GM12873 (cell line): ENCODE measurements at regions not wholly inside any gene's neighbourhood (a gene's known extent, or its start where the extent isn't known, plus 50 kb on each side); places are given as distances from the start of the nearest gene placed in this dataset.

Source experiments
- TF ChIP-seq, protein P1 (sequence below): IDR thresholded peaks from 2 replicates; pipeline ENCODE4 v1.5.1; 2012; ENCODE audit warnings: low read depth, mild to moderate bottlenecking, moderate library complexity, low read length, control low read depth; ENCODE audit not compliant: insufficient read depth; ENCODE audit errors: missing control alignments

DNA sequence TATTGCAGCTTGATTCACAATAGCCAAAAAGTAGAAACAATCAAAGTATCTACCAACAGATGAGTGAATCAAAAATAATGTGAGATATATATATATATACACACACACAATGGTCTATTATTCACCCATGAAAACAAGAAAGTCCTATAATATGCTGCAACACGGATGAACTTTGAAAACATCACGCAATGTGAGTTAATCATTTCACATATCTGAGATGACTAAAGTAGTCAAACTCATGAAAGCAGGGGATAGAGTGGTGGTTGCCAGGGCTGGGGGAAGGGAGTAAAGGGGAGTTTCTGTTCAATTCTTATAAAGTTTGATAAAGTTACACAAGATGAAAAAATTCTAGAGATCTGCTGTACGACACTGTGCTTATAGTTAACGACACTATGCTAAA is 1234.8 kb downstream of the MRPL39 start:
- TF ChIP-seq, protein P1, sequence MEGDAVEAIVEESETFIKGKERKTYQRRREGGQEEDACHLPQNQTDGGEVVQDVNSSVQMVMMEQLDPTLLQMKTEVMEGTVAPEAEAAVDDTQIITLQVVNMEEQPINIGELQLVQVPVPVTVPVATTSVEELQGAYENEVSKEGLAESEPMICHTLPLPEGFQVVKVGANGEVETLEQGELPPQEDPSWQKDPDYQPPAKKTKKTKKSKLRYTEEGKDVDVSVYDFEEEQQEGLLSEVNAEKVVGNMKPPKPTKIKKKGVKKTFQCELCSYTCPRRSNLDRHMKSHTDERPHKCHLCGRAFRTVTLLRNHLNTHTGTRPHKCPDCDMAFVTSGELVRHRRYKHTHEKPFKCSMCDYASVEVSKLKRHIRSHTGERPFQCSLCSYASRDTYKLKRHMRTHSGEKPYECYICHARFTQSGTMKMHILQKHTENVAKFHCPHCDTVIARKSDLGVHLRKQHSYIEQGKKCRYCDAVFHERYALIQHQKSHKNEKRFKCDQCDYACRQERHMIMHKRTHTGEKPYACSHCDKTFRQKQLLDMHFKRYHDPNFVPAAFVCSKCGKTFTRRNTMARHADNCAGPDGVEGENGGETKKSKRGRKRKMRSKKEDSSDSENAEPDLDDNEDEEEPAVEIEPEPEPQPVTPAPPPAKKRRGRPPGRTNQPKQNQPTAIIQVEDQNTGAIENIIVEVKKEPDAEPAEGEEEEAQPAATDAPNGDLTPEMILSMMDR = no peak

GRCh38 chr21:24369746-24370145 is 1237.5 kb downstream of the MRPL39 start:
- TF ChIP-seq, protein P1 = no peak

DNA sequence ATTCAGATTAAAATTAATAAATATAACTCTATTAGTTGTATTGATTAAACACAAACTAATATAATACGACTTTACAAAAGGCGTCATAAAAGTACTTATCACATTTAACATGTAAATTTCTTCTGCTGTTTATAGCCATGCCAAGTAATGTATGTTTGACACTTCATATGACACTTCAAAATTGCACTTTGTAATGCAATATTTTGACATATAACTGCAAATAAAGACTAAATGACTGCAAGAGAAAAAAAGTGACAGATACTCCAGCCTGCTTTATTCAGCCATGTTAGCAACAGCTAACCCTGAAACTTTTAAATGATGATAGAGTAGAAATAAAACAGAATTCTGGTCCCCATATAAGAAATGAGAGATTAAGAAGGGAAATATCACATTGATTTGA is 1238.0 kb downstream of the MRPL39 start:
- TF ChIP-seq, protein P1 = no peak

DNA sequence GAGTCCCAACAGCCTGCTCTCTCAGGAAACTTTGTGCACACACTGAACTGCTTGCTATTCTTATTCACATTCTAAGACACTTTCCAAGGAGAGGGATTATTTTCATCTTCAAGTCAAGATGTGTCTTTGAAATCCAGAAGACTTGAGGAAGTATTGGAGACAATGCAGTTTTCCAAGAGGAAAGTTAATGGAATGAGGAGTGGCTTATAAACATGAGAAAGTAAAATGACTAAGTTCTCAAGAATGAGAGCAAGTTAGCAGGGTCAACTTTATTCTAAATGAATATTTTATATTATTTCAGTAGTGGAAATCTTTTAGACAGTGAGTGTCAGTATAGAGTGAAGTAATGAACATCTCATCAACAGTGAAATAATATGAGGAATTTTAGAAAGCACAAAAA is 1239.3 kb downstream of the MRPL39 start:
- TF ChIP-seq, protein P1 = no peak

- TF ChIP-seq, protein P1 = no peak
Measured at GRCh38 chr21:24353492-24353891, 1253.8 kb downstream of the MRPL39 start.

DNA sequence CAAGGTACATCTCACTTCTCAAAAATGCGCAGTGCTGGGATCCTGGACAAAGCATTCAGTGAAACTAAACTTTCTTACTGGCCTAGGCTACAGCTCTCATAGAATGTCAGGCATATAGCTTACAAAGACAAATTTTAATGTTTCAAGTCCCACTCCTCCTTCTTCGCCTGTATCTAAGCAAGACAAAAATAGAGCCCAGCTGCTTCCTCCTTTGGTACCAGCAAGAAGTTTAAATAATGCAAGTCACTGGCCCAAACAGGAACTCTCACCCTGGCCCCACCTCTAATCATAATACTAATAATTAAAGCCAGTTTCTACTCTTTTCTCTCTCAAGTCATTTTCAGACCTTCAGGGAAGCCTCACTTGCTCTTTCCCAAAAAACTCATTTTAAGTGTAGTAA is 1267.9 kb downstream of the MRPL39 start:
- TF ChIP-seq, protein P1 = no peak

DNA sequence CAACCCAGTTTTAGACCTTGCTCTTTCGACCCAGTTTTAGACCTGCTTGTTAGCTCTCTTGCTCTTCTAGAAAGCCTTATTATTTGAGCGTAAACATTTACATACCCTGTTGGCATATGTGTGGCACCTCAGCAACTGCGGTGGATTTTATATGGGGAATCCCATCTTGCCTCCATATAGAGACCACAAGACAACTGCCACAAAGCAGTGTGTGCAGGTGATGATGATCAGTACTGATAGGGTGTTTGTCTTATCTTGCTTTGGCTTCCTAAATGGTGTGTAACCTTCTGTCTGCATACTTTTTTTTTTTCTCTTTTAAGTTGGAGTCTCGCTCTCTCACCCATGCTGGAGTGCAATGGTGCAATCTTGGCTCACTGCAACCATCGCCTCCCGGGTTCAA is 1270.8 kb downstream of the MRPL39 start:
- TF ChIP-seq, protein P1 = no peak
